KOPT-K1 (cell line): ENCODE measurements at regions not wholly inside any gene's neighbourhood (a gene's known extent, or its start where the extent isn't known, plus 50 kb on each side); places are given as distances from the start of the nearest gene placed in this dataset.
"Not testable (repeated sequence)": the region's sequence is repeated elsewhere in the genome, so short reads cannot be mapped to it uniquely, and the experiment has no call there.

Experiments
- H3K27ac ChIP-seq: fragments of 200-600 bp; sonication (generic); 2 replicates; pipeline ENCODE4 v1.5.1; 2016; ENCODE audit warnings: antibody characterized with exemption, mild to moderate bottlenecking, low read depth, low read length; ENCODE audit not compliant: poor library complexity, severe bottlenecking
- H3K36me3 ChIP-seq: fragments of 200-600 bp; sonication (generic); 2 replicates; pipeline ENCODE4 v1.5.1; 2017; ENCODE audit warnings: antibody characterized with exemption, mild to moderate bottlenecking, low read length, moderate library complexity; ENCODE audit not compliant: insufficient read depth
- H3K9me3 ChIP-seq: fragments of 200-600 bp; sonication (generic); 2 replicates; pipeline ENCODE4 v1.5.1; 2017; ENCODE audit warnings: antibody characterized with exemption, low read length, mild to moderate bottlenecking; ENCODE audit not compliant: insufficient read depth, poor library complexity, severe bottlenecking

DNA sequence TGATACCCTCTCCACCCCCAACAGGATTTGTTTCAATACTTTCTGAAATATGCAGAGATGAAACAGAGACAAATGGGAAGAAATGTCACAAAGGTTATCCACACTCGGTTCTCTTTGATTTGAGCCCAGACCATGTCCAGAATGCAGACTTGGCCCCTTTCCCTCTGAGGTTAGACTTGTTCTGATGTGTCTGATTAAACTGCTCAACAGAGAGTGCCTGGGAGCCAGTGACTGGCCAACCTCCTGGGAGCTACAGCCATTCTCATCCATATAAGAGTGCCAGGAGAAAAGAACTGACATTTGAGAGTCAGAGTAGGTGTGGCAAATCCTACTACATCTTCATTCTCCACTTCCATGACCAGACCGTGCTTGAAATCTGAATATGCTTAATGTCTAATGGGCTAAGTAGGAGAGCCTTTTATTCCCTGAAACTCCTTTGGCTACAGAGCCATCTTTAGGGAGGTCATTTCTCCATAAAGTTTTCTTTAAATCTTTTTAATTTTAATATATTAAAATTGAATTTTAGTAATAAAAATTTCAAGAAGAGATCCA is 201.4 kb downstream of the BLID start:
- Histone ChIP-seq H3K9me3 (no peaks in the 10 kb centered on the region), H3K36me3 (no peaks in the 10 kb centered on the region), H3K27ac (no peak overlapping the region)

- H3K27ac ChIP-seq: no peak overlapping the region
These were observed 206.4 kb downstream of the BLID start for GRCh38 chr11:121909596-121909995.

DNA sequence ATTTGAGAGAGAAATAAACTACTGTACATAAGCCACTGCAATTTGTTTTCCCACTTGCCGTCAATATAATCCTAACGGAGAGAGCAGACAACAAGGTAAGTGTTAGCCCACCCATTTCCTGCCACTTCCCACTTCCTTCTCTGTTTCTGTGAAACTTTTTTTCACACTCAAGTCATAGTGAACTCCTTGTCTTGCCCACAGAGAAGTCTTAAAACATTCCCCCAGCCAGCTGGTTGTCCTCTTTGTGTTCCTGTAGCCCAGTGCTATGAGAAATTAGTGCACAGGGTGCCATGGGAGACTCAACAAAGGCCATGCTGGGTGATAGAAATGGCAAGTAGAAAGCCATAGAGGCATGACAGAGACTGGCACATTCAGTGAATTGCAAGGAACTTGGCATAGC is 208.6 kb downstream of the BLID start:
- Histone ChIP-seq H3K9me3 (no peaks in the 10 kb centered on the region), H3K36me3 (no peaks in the 10 kb centered on the region), H3K27ac (no peak overlapping the region)

More at GRCh38 chr11:121909596-121909995, 206.4 kb downstream of the BLID start:
- no peaks in the 10 kb centered on the region for H3K36me3 ChIP-seq
- H3K9me3 ChIP-seq: no peaks in the 10 kb centered on the region

GRCh38 chr11:121904148-121904547 is 211.9 kb downstream of the BLID start:
- Histone ChIP-seq H3K9me3 (no peaks in the 10 kb centered on the region), H3K27ac (no peak overlapping the region), H3K36me3 (no peaks in the 10 kb centered on the region)

GRCh38 chr11:121901886-121902285 is 214.1 kb downstream of the BLID start:
- no peaks in the 10 kb centered on the region for H3K36me3 ChIP-seq

DNA sequence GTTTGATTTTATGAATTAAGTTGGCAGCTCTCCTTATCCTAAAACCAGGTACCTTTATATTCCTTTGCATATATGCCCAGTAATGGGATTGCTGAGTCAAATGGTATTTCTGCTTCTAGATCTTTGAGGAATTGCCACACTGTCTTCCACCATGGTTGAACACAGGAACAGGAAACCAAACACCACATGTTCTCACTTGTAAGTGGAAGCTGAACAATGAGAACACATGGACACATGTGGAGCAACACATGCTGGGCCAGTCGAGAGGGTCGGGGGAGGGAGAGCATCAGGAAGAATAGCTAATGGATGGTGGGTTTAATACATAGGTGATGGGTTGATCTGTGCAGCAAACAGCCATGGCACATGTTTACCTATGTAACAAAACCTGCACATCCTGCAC is 214.6 kb downstream of the BLID start:
- not testable (repeated sequence) for H3K9me3 ChIP-seq, H3K36me3 ChIP-seq, H3K27ac ChIP-seq

More at GRCh38 chr11:121901886-121902285, 214.1 kb downstream of the BLID start:
- Histone ChIP-seq H3K9me3 (no peaks in the 10 kb centered on the region), H3K27ac (no peak overlapping the region)

DNA sequence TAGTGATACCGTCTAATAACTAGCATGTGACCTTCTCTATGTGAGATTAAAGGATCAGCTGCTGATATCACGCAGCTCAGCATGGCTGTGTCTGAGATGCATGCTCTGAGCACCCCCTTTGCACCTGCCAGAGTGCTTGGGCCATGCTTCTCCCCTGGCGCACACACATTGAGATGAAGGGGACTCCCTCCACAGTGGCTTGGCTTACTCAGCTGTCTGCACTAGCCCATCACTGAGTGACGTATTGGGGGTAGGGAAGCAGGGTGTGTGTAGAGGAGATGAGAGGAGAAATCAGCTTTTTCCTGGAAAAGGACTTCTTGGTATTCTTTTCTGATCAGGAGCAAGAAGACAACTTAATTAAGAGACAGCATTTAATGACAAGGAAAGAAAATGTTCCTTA is 216.5 kb downstream of the BLID start:
- Histone ChIP-seq H3K27ac (no peak overlapping the region), H3K9me3 (no peaks in the 10 kb centered on the region), H3K36me3 (no peaks in the 10 kb centered on the region)

DNA sequence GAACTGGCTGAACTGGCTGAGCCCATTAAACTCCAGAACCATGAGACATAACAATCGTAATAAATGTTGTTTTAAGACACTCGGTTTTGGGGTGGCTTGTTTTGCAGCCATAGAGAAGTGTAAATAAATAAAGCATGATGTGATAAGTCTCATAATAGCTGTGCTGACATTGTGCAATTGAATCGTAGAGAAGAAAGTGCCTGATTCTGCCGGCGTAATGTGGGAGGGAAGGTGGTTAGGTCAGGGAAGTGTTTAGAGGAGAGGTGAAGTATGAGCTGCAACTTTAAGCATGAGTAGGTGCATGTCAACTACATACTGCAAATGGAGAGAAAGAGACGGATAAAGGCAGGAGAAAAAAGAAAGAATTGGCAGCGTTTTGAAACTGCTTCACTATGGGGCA is 217.1 kb downstream of the BLID start:
- H3K9me3 ChIP-seq: no peaks in the 10 kb centered on the region
- H3K27ac ChIP-seq: no peak overlapping the region
- no peaks in the 10 kb centered on the region for H3K36me3 ChIP-seq

- Histone ChIP-seq H3K36me3 (no peaks in the 10 kb centered on the region), H3K9me3 (no peaks in the 10 kb centered on the region), H3K27ac (no peak overlapping the region)
These were observed 220.1 kb downstream of the BLID start for GRCh38 chr11:121895919-121896318.

GRCh38 chr11:121894581-121894980 is 221.4 kb downstream of the BLID start:
- Histone ChIP-seq H3K36me3 (no peaks in the 10 kb centered on the region), H3K27ac (no peak overlapping the region), H3K9me3 (no peaks in the 10 kb centered on the region)

DNA sequence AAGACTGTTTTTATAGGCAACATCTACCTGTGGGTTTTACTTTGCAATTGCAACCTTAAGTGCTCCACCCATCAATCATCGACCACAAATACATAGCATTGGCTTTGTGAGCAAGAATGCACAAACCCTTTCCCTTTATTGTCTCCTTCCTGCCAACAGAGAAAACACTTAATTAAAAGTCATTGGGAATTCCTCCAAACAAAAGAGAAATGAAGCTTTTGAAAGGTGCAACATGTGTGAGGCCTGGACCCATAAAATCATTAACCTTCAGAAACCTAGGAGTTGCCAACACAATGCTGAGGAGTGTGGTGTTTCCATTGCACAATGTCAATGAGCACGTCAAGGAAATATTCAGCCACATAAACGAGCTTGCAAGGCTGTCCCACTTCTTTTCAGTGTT is 223.2 kb downstream of the BLID start:
- Histone ChIP-seq H3K27ac (no peak overlapping the region), H3K9me3 (no peaks in the 10 kb centered on the region), H3K36me3 (no peaks in the 10 kb centered on the region)

- Histone ChIP-seq H3K9me3 (no peaks in the 10 kb centered on the region), H3K36me3 (no peaks in the 10 kb centered on the region), H3K27ac (no peak overlapping the region)
These were observed 223.8 kb downstream of the BLID start for GRCh38 chr11:121892131-121892681.

DNA sequence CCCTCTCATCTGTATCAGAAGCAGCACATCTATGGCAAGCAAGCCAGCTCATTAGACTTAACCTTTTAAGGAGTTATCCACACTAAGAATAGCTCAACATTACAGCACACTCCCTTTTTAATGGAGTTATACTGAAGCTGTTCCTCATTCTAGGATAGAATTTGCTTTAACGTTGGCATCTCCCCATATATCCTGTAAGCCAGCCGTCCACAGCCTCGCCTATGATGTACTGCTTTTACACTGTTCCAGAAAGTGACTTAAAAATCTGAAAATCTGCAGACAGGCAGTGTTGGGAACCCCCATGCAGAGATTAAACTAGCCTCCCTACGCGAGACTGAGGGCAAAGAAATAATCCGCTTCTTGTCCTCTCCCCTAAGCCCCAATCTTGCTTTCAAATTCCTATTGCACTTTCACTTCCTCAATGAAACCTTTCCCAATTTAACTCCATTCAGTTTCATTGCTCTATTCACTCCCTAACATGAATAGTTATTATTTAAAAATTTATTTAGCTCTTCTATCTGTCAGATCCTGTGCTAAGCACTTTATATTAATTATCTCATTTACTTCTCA is 225.0 kb downstream of the BLID start:
- no peak overlapping the region for H3K27ac ChIP-seq
- no peaks in the 10 kb centered on the region for H3K9me3 ChIP-seq
- no peaks in the 10 kb centered on the region for H3K36me3 ChIP-seq

DNA sequence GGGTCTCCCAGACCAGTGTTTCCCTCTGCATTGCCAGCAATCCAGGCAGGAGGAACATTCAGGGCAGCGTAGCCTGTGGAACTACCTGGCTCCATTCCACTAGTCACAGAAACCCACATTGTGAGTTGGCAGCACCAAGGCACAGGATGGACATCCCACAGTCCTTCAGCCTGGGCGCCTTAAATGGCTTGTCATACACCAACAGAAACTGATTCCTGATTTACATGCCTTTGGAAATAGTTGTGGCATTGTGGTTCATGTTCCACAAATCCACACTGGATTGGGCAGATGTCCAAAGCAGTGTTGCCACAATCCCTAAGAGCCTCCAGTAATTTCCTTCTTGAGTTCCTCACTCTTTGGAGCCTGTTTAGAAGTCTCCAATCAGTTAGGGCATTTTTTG is 225.6 kb downstream of the BLID start:
- no peaks in the 10 kb centered on the region for H3K36me3 ChIP-seq
- no peak overlapping the region for H3K27ac ChIP-seq
- no peaks in the 10 kb centered on the region for H3K9me3 ChIP-seq

- H3K36me3 ChIP-seq: no peaks in the 10 kb centered on the region
- H3K9me3 ChIP-seq: no peaks in the 10 kb centered on the region
- H3K27ac ChIP-seq: no peak overlapping the region
These were observed 226.1 kb downstream of the BLID start for GRCh38 chr11:121889931-121890330.

GRCh38 chr11:121889186-121889585 is 226.8 kb downstream of the BLID start:
- Histone ChIP-seq H3K27ac (no peak overlapping the region), H3K9me3 (no peaks in the 10 kb centered on the region), H3K36me3 (no peaks in the 10 kb centered on the region)
